NCI-H524 treated with DMSO at 0.1 percent for 48 hours (cell line): ENCODE measurements at regions not wholly inside any gene's neighbourhood (a gene's known extent, or its start where the extent isn't known, plus 50 kb on each side); places are given as distances from the start of the nearest gene placed in this dataset.

ENCODE experiments used
- DNase-seq: peaks from one replicate; lab custom pipeline; 2025; lab: John Stamatoyannopoulos, UW

- no peak for DNase-seq
These were observed 142.5 kb upstream of the DPT start for GRCh38 chr1:168871531-168871930.

DNA sequence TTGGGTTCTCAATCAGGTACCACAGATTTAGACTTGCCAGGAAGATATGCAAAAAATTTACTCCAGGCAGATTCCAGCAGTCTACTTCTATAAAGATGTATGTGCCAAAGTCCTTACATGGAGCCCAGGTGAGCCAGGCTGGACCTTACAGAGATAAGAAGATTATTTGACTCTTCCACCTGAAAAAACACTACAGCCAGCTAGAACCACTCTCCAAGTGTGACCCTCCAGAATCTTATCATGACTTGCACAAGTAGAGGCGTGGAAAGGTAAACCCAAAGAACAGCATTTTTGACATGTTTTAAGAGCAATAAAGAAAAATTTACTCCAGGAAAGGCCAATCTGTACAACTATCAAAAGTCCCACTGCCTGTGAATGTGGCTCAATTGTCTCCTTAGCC lies 146.8 kb upstream of the DPT start:
- DNase-seq: no peak

- no peak for DNase-seq
These were observed 147.8 kb upstream of the DPT start for GRCh38 chr1:168876830-168877229.

- peak; percentile 4 for DNase-seq
These were observed 151.1 kb upstream of the DPT start for GRCh38 chr1:168879896-168880734.

DNA sequence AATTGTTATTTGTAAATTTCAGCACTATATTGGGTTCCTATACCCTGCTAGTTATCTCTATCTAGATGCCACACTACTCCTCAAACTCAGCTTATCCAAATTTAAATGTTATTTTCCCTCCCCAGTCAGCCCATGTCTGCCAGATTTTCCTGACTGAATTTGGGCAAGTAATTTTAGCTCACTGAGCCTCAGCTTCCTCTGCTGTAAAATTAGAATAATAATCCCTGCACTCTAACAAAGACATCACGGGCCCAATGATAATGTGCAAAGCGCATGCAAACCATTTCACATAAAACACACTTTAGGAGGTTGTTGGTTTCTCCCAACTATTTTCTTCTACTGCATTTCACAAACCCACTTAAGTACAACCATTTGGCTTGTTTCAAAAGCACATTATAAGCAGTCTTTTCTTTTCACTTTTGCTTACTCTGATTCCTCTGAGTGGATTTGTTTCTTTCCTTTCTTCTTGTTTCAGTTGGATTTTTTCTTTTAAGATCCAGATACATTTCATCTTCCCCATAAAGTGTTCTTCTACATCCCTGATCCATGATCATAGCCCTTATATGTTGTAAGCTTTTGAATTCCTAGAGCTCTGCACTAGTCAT lies 152.8 kb upstream of the DPT start:
- no peak for DNase-seq

GRCh38 chr1:168887381-168887780 lies 158.4 kb upstream of the DPT start:
- no peak for DNase-seq

DNA sequence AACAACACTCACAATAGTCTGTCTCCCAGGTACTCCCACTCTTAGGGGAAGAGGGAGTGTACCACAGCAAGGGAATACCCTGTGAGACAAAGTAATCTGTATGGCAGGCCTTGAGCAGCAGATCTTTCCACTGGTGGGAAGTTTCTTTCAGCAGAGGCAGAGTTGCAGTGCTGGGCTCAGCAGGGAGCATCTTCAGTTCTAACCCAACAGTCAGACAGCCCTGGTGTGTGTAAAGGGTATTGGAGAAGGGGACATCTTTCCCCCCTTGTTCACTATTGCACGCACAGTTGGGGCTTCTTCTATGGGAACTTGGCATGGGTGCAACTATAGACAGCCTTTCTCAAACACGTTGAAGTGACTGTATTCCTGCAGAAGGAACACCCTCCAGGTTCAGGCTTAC lies 159.4 kb upstream of the DPT start:
- no peak for DNase-seq

GRCh38 chr1:168892931-168893330 lies 163.9 kb upstream of the DPT start:
- DNase-seq: no peak

DNA sequence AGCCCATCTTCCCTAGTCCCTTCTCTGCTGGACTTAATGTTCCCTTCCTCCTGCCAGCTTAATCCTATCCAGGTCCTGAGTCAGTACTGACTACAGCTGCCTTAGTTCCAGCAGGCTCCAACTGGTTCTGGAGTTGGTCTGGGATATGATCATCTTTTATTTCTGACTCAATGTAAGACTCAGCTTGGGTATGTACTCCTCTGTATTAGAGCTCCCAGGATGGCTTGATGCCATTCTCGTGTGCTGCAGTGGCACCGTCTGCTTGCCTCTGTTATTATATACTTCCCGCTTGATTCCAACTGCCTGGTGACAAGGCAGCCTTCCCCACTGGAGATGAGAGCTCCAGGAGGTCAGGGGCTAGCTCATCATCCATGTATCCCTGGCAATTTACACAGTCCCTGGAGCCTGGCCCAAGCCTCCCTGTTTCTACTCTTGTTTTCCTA lies 164.4 kb upstream of the DPT start:
- DNase-seq: no peak

DNA sequence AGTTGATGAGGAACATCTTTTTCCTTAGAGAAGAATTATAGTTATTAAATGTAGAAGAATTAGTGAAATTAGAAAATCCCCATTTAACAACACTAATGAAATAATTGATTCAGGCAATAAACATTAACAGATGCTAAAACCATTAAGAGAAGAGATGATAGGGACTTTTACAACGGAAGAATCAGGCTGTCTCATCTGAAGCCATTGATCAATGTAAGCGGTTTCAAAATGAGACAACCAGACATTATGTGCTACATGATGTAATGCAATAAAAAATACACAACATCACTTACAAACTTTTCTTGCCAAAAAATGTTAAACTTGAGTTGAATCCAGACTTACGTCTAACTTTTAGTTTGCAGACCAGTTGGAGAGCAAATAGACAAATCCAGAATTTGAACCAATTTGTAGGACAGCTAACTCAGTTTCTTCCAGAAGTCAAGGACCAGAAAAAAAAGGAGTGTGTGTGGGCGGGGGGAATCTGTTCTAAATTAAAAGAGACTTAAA lies 165.4 kb upstream of the DPT start:
- DNase-seq: no peak

DNA sequence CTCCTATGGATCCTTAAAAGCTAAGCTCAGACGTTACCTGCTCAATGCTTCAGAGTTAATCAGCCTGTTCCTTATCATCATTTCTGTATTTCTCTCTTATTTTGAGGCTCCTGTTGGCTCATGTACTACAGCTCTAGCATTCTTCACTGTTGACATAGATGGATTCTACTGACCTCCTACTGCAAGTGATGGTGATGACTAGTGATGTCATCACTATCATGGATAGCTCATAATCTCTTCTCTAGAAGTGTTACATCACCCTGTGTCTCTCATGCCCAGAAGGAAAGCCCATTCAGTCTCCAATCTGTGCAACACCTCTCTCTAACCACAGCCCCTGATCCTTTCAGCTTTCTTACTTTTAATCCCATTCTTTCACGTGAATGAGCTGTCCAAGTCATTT lies 168.2 kb upstream of the DPT start:
- no peak for DNase-seq

DNA sequence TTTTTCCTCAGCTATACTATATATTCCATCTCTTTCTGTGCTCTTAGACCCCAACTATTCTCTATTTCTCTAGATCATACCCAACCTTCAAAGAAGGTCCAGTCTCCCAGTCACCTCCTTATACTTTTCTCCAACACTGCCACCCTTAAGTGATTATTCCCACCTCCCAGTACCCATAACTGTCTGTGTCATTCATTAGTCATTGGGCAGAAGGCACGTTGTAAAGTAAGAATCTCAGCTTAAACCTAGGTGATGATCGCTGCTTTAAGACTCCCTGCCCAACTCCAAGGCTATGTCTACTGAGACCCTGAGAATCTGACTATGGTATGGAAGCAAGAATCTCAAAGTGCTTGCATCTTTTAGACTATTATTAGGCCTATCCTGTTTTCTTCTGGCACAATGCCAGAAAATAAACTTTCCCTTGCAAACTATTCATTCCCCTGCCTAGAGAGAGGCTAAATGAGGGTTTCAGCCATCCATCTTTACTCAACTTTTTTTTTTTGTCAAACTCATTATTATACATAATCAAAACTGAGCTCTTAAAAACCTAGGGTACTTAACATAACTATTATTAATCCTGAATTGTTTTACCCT lies 174.3 kb upstream of the DPT start:
- no peak for DNase-seq

DNA sequence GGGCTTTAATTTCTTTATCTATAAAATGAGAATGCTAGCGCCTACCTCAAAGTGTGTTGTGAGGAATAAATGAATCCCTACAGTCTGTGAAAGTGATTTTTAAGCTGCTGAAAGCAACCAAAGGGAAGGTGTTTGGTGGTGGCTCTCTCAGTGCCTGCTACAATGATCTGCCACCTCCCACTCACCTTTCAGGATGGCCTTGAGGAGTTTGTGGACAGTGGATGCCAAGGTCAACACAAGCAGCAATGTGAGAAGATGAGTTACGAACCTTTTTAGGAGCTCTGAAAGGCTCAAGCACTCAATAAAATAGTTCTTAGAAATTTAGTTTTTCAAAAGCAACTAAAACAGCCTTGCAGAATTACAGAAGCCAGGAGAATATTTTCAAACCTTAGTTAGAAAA lies 176.6 kb upstream of the DPT start:
- DNase-seq: no peak

- DNase-seq: no peak
These were observed 177.4 kb upstream of the DPT start for GRCh38 chr1:168906367-168906766.

- no peak for DNase-seq
These were observed 178.0 kb upstream of the DPT start for GRCh38 chr1:168907053-168907452.

DNA sequence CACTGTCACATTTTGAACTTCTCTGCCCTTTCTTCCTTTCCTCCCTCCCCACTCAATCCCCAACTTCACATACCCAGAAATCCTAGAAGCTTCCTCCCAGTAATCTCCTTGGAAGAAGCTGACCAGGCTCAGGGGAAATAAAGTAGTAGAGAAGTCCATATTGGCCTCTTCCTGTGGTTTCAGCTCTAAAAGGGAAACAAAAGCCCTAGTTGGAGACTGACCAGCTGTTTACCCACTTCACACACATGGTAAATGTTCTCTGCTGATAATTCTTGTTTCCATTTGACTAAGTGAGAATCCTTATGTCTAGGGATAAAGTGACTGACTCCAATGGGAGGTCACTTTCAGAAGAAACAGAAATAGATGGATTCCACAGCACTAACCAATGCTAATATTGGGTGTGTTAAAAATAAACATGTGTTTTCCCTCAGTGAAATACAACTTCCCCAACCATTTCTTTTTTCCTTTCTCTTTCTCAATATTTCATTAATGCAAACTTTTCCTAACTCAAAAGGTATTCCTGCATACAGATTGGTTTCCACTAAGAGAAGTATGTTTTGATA lies 178.9 kb upstream of the DPT start:
- DNase-seq: peak; percentile 8

GRCh38 chr1:168910403-168910802 lies 181.4 kb upstream of the DPT start:
- no peak for DNase-seq

DNA sequence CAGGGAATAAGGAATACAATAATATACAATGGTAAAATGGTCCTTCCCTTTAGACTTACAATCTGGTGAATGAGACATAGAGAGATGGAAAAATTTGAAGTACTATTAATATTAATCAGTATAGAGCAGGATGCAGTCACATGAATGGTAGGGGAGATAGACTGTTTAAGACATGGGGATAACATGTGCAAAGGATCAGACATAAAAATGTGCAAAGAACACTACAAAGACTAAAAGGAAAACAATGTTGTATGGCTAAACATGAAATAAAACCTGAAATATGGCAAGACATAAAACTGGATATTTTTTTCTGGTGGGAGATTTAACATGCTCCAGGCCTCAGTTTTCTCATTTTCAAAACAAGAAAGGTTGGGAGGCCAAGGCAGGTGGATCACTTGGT lies 182.4 kb upstream of the DPT start:
- DNase-seq: no peak

GRCh38 chr1:168913711-168914463 lies 184.9 kb upstream of the DPT start:
- no peak for DNase-seq

DNA sequence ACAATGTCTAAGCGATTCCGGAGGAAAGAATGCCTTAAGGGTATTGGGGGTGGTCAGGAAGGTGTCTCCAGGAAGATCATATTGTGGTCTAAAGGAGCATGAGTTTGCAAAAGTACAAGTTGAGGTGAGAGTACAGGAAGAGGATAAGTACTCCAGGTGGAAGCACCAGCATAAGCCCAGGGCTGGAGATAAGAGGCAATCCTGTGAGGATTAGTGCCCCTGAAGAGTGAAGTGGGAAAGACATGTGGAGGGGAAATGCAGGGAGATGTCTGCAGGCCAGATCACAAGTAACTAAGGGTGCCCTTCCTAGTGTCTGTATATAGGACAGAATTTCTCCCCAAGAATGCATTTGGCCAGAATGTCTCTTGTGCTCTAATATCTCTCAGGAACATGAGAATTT lies 188.3 kb upstream of the DPT start:
- peak; percentile 58 for DNase-seq

- DNase-seq: no peak
These were observed 188.7 kb upstream of the ATP1B1 start for GRCh38 chr1:168917796-168918195.
